Gastroesophageal sphincter (tissue), 3 donors: ENCODE measurements at regions not wholly inside any gene's neighbourhood (a gene's known extent, or its start where the extent isn't known, plus 50 kb on each side); places are given as distances from the start of the nearest gene placed in this dataset.

Experiments
- POLR2A ChIP-seq, 2 donors: fragments of 450-650 bp; IDR thresholded peaks; one replicate each; pipeline ENCODE4 v1.6.1; 2017; ENCODE audit warnings: antibody characterized with exemption in 2 of 2, mild to moderate bottlenecking in 2 of 2, moderate library complexity in 1 of 2
- TF ChIP-seq, protein P1 (sequence below), 4 experiments: fragments of 200-600 bp in 2 of 4; fragments of 450-650 bp in 2 of 4; sonication (generic) in 1 of 4; IDR thresholded peaks; one replicate each; pipeline ENCODE4 v1.5.1; 2017 to 2019; ENCODE audit warnings: antibody characterized with exemption in 4 of 4, mild to moderate bottlenecking in 2 of 4, moderate library complexity in 2 of 4

DNA sequence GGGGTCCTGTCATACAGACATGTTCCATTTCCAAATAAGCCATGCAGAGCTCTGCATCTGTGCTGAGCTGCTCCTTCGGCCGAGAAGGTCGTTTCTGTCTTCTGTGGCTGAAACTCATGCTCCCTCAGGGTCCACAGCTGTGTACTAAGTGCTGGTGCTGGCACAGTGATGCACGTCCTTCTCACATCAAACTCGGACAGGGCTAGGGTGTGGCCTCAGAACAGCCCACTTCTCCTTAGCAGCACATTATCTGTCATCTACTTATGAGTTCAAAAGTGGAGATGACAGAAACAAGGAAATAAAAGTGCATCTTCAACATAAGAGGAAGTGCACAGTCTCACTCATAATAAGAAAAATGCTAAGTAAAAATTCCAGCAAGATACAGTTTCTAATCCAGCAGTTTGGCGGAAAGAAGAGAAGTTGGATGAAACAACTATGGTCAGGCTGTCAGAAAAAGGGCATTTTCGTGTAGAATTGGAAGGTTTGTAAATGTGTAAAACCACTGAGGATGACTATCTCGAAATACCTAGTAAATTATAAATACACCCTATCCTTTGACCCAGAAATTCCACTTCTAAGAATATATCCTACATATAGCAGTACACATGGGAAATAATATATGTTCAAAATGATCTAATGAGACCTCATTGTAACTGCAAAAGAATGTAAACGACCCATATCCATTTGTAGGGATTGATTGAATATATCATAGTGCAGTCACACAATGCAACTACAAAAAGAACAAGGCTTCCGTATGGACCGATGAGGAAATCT lies 53.7 kb upstream of the APCDD1 start:
- TF ChIP-seq POLR2A (IDR thresholded peaks at IDR 0.05), result no peak
- TF ChIP-seq, protein P1, sequence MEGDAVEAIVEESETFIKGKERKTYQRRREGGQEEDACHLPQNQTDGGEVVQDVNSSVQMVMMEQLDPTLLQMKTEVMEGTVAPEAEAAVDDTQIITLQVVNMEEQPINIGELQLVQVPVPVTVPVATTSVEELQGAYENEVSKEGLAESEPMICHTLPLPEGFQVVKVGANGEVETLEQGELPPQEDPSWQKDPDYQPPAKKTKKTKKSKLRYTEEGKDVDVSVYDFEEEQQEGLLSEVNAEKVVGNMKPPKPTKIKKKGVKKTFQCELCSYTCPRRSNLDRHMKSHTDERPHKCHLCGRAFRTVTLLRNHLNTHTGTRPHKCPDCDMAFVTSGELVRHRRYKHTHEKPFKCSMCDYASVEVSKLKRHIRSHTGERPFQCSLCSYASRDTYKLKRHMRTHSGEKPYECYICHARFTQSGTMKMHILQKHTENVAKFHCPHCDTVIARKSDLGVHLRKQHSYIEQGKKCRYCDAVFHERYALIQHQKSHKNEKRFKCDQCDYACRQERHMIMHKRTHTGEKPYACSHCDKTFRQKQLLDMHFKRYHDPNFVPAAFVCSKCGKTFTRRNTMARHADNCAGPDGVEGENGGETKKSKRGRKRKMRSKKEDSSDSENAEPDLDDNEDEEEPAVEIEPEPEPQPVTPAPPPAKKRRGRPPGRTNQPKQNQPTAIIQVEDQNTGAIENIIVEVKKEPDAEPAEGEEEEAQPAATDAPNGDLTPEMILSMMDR (IDR thresholded peaks at IDR 0.05), result no peak
